NT2/D1 (cell line): ENCODE measurements at regions not wholly inside any gene's neighbourhood (a gene's known extent, or its start where the extent isn't known, plus 50 kb on each side); places are given as distances from the start of the nearest gene placed in this dataset.

Experiments used
- SUZ12 ChIP-seq: IDR thresholded peaks from 2 replicates; pipeline ENCODE4 v1.6.1; 2011; ENCODE audit not compliant: insufficient read length, insufficient read depth; ENCODE audit errors: extremely low read depth
- YY1 ChIP-seq: IDR thresholded peaks from 2 replicates; pipeline ENCODE4 v1.6.1; 2011; ENCODE audit not compliant: insufficient read length, insufficient read depth
- ZNF274 ChIP-seq: IDR thresholded peaks from 2 replicates; pipeline ENCODE4 v1.6.1; 2011; ENCODE audit warnings: mild to moderate bottlenecking, low read depth, low read length

DNA sequence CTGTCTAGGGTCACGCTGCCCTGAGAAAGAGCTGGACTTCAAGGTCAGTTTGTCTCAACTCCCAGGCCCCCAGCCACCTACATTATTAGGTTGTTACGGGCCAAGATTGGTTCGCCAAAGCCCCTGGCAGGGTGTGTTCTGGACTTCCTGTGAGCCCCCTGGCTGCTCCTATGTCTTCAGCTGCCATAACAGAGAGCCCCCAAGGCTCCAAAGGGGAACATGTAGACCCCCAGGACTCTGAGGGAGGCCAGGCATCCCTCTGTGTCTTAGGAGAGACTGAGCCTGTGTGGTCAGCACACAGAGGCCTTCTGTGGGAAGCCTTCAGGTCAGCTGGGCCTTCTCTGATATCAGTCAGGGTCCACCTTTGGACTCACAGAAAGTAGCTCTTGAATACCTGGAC is 58.3 kb downstream of the INHBB start:
- TF ChIP-seq ZNF274 (no peak), SUZ12 (no peak), YY1 (no peak)
